H1 (cell line): ENCODE measurements at regions not wholly inside any gene's neighbourhood (a gene's known extent, or its start where the extent isn't known, plus 50 kb on each side); places are given as distances from the start of the nearest gene placed in this dataset.

Source experiments
- CTCF ChIA-PET: fragments of 300-600 bp; sonication (Branson Sonifier 250); formaldehyde crosslinking; loops from one replicate; lab custom pipeline; 2021; ENCODE audit not compliant: partially characterized antibody; lab: Charles Lee
- POLR2A ChIA-PET: fragments of 300-600 bp; sonication (Branson Sonifier 250); formaldehyde crosslinking; loops from one replicate; lab custom pipeline; 2021; ENCODE audit warnings: inconsistent platforms; ENCODE audit not compliant: partially characterized antibody; lab: Charles Lee
- DNase-seq, 2 experiments: peaks; one replicate each; pipeline versions ENCODE4 v3.0.0 to v3.0.0-alpha.2; 2010 to 2022; ENCODE audit warnings: low spot score in 2 of 2, low read depth in 1 of 2, mixed read lengths in 1 of 2
- FAIRE-seq: peaks from 2 replicates; lab custom pipeline; 2011; peaks lifted over from hg19 to GRCh38; lab: Jason Lieb, UNC
- H2AFZ ChIP-seq: 2 replicates; pipeline ENCODE4 v1.8.1; 2012; ENCODE audit warnings: low read length, inconsistent platforms
- H2AK5ac ChIP-seq: 2 replicates; pipeline ENCODE4 v1.6.1; 2013; ENCODE audit warnings: low read depth, low read length
- H2BK120ac ChIP-seq: replicated peaks from 2 replicates; pipeline ENCODE3; 2013; ENCODE audit warnings: low read depth, low read length, inconsistent platforms
- H2BK12ac ChIP-seq: 2 replicates; pipeline ENCODE4 v1.6.1; 2013; ENCODE audit warnings: low read depth, low read length
- H2BK15ac ChIP-seq: 2 replicates; pipeline ENCODE4 v1.6.1; 2013; ENCODE audit warnings: low read length
- H2BK20ac ChIP-seq: 2 replicates; pipeline ENCODE4 v1.6.1; 2013; ENCODE audit warnings: low read length
- H2BK5ac ChIP-seq: 2 replicates; pipeline ENCODE4 v1.6.1; 2013; ENCODE audit warnings: low read depth, low read length
- H3K14ac ChIP-seq: 2 replicates; pipeline ENCODE4 v1.6.1; 2013; ENCODE audit warnings: inconsistent platforms; ENCODE audit not compliant: insufficient read length
- H3K18ac ChIP-seq: 2 replicates; pipeline ENCODE4 v1.6.1; 2013; ENCODE audit warnings: low read length; ENCODE audit errors: extremely low read depth
- H3K23ac ChIP-seq: 2 replicates; pipeline ENCODE4 v1.6.1; 2013; ENCODE audit warnings: inconsistent platforms; ENCODE audit not compliant: insufficient read length
- H3K23me2 ChIP-seq: 2 replicates; pipeline ENCODE4 v1.6.1; 2013; ENCODE audit warnings: low read depth, low read length
- H3K27ac ChIP-seq: 2 replicates; pipeline ENCODE4 v1.6.1; 2011; ENCODE audit warnings: low read depth, low read length, inconsistent platforms
- H3K27me3 ChIP-seq, 4 experiments: replicated peaks in 1 of 4; 1 replicate in 1 of 4; 2 replicates in 3 of 4; pipeline versions ENCODE4 v1.6.1 to v1.8.1; 2011 to 2013; ENCODE audit warnings: low read length in 3 of 4, mild to moderate bottlenecking in 3 of 4, inconsistent platforms in 2 of 4, mixed read lengths in 2 of 4, moderate library complexity in 1 of 4; ENCODE audit not compliant: control insufficient read depth in 3 of 4, insufficient read depth in 3 of 4; ENCODE audit errors: extremely low read depth in 1 of 4
- H3K36me3 ChIP-seq, 4 experiments: 2 replicates each; pipeline versions ENCODE4 v1.6.1 to v1.8.1; 2011 to 2013; ENCODE audit warnings: mild to moderate bottlenecking in 4 of 4, low read length in 3 of 4, moderate library complexity in 2 of 4, control low read depth in 1 of 4, inconsistent platforms in 1 of 4; ENCODE audit not compliant: insufficient read depth in 4 of 4, control insufficient read depth in 2 of 4
- H3K4ac ChIP-seq: replicated peaks from 2 replicates; pipeline ENCODE3; 2013; ENCODE audit warnings: low read length, low read depth, mixed read lengths, inconsistent platforms; ENCODE audit not compliant: insufficient read length
- H3K4me1 ChIP-seq, 4 experiments: replicated peaks in 1 of 4; 1 replicate in 1 of 4; 2 replicates in 3 of 4; pipeline versions ENCODE4 v1.6.1 to v1.8.1; 2011 to 2013; ENCODE audit warnings: low read length in 3 of 4, inconsistent platforms in 2 of 4, mixed read lengths in 1 of 4; ENCODE audit not compliant: insufficient read depth in 4 of 4, control insufficient read depth in 3 of 4
- H3K4me2 ChIP-seq, 2 experiments: 2 replicates each; pipeline versions ENCODE4 v1.6.1 to v1.8.1; 2011 to 2013; ENCODE audit warnings: low read depth in 2 of 2, low read length in 2 of 2, control low read depth in 1 of 2, inconsistent platforms in 1 of 2, mild to moderate bottlenecking in 1 of 2; ENCODE audit not compliant: insufficient read depth in 1 of 2
- H3K4me3 ChIP-seq, 4 experiments: fragments of 200-600, 300-600 bp in 1 of 4; sonication (generic), shearing (Covaris generic), sonication (Bioruptor Twin) in 1 of 4; 2 replicates each; pipeline versions ENCODE4 v1.5.1 to v1.8.1; 2011 to 2016; ENCODE audit warnings: low read length in 4 of 4, low read depth in 3 of 4, control low read depth in 2 of 4, inconsistent platforms in 2 of 4, mild to moderate bottlenecking in 2 of 4, mixed read lengths in 1 of 4, moderate library complexity in 1 of 4; ENCODE audit not compliant: insufficient read depth in 2 of 4; ENCODE audit errors: extremely low read depth in 1 of 4
- H3K56ac ChIP-seq: replicated peaks from 2 replicates; pipeline ENCODE3; 2013; ENCODE audit warnings: low read depth, mild to moderate bottlenecking, mixed read lengths, low read length, inconsistent platforms; ENCODE audit not compliant: insufficient read length
- H3K79me1 ChIP-seq: 2 replicates; pipeline ENCODE4 v1.6.1; 2013; ENCODE audit warnings: low read depth, low read length, control low read depth
- H3K79me2 ChIP-seq, 2 experiments: 2 replicates each; pipeline versions ENCODE4 v1.6.1 to v1.8.1; 2012 to 2013; ENCODE audit warnings: low read length in 2 of 2, mild to moderate bottlenecking in 2 of 2, inconsistent platforms in 1 of 2; ENCODE audit not compliant: insufficient read depth in 2 of 2, control insufficient read depth in 1 of 2
- H3K9ac ChIP-seq, 4 experiments: replicated peaks in 1 of 4; 1 replicate in 1 of 4; 2 replicates in 3 of 4; pipeline versions ENCODE4 v1.6.1 to v1.8.1; 2011 to 2013; ENCODE audit warnings: low read depth in 3 of 4, low read length in 3 of 4, control low read depth in 2 of 4, mild to moderate bottlenecking in 2 of 4, moderate library complexity in 2 of 4, inconsistent platforms in 1 of 4; ENCODE audit errors: extremely low read depth in 1 of 4
- H3K9me3 ChIP-seq, 2 experiments: 2 replicates each; pipeline versions ENCODE4 v1.6.1 to v1.8.1; 2012 to 2013; ENCODE audit warnings: mild to moderate bottlenecking in 2 of 2, moderate library complexity in 2 of 2, control low read depth in 1 of 2, inconsistent platforms in 1 of 2, low read depth in 1 of 2, low read length in 1 of 2, mixed read lengths in 1 of 2; ENCODE audit not compliant: insufficient read depth in 2 of 2
- H4K20me1 ChIP-seq, 2 experiments: replicated peaks in 1 of 2; 2 replicates each; pipeline versions ENCODE3 to v1.8.1; 2011 to 2013; ENCODE audit warnings: inconsistent platforms in 2 of 2, low read length in 2 of 2, mild to moderate bottlenecking in 1 of 2; ENCODE audit not compliant: insufficient read depth in 2 of 2, control insufficient read depth in 1 of 2
- H4K5ac ChIP-seq: 2 replicates; pipeline ENCODE4 v1.6.1; 2013; ENCODE audit warnings: low read length, low read depth, mixed read lengths, inconsistent platforms; ENCODE audit not compliant: insufficient read length
- H4K8ac ChIP-seq: 2 replicates; pipeline ENCODE4 v1.8.0; 2013; ENCODE audit warnings: mild to moderate bottlenecking, moderate library complexity, low read length, inconsistent platforms; ENCODE audit not compliant: insufficient read depth; ENCODE audit errors: extremely low read depth
- H4K91ac ChIP-seq: replicated peaks from 2 replicates; pipeline ENCODE3; 2013; ENCODE audit warnings: low read length, mixed read lengths, inconsistent platforms; ENCODE audit not compliant: insufficient read length
- RAD21 ChIP-seq, 2 experiments: IDR thresholded peaks in 1 of 2; conservative IDR thresholded peaks in 1 of 2; 2 replicates each; pipeline ENCODE4 v1.6.1; 2011; ENCODE audit warnings: low read depth in 2 of 2, low read length in 2 of 2, improper control_type of control experiment in 1 of 2, inconsistent platforms in 1 of 2, mild to moderate bottlenecking in 1 of 2, moderate library complexity in 1 of 2
- WGBS, 2 experiments: shearing (Covaris generic) in 1 of 2; methylation state at CpG; one replicate each; pipeline versions ENCODE4 v1.1.6 to v1.1.7; 2013 to 2015; ENCODE audit warnings: low lambda C conversion rate in 2 of 2, mixed read lengths in 2 of 2, inconsistent platforms in 1 of 2, low coverage in 1 of 2, missing lambda C conversion rate in 1 of 2; ENCODE audit not compliant: insufficient replicate concordance in 2 of 2, insufficient coverage in 1 of 2, insufficient read length in 1 of 2; ENCODE audit errors: extremely low coverage in 1 of 2, missing lambda C conversion rate in 1 of 2; 5-methylcytosine and 5-hydroxymethylcytosine counted together

GRCh38 chr3:83515123-83515522 is 1443.7 kb upstream of the CADM2 start:
- ChIA-PET POLR2A (no interaction called here), CTCF (no interaction called here)
- DNase-seq (no peak), FAIRE-seq (no peak)
- Histone ChIP-seq H4K8ac (no peak overlapping the region), H3K23me2 (no peaks in the 10 kb centered on the region), H2BK20ac (peak overlapping the region; percentile 9; the same call in 1 of the 2 replicates), H3K27me3 (no peaks in the 10 kb centered on the region), H3K36me3 (no peaks in the 10 kb centered on the region), H3K4me2 (peak overlapping the region in 1 of 2 experiments; percentile 40; a peak in 1 of 4 replicates), H2BK5ac (peak overlapping the region; percentile 27; the same call in 1 of the 2 replicates), H3K4ac (no peak overlapping the region), H4K20me1 (no peaks in the 10 kb centered on the region), H3K27ac (no peak overlapping the region; the same call in 1 of the 2 replicates), H3K18ac (peak overlapping the region; percentile 29; the same call in 1 of the 2 replicates), H2AK5ac (no peak overlapping the region; the same call in 1 of the 2 replicates), H3K23ac (no peak overlapping the region), H2BK15ac (no peak overlapping the region), H2BK120ac (peak overlapping the region; percentile 58), H4K91ac (peak overlapping the region; percentile 57), H4K5ac (no peak overlapping the region), H3K14ac (no peak overlapping the region), H2BK12ac (peak overlapping the region; percentile 10; the same call in 1 of the 2 replicates), H3K4me3 (no peak overlapping the region), H2AFZ (peak overlapping the region; percentile 64; the same call in 1 of the 2 replicates), H3K4me1 (peaks cover 0 to 13% (median 7%) of the 10 kb centered on the region in 4 experiments; a peak in 5 of 7 replicates), H3K56ac (no peak overlapping the region), H3K79me2 (no peaks in the 10 kb centered on the region), H3K9me3 (no peaks in the 10 kb centered on the region), H3K79me1 (no peaks in the 10 kb centered on the region), H3K9ac (no peak overlapping the region)
- 92% methylated on average over 18 of the region's 18 CpGs; no CpG with 5 or more reads in 1 of the 2 experiments for WGBS, 2 experiments
- TF ChIP-seq RAD21 (IDR thresholded peaks at IDR 0.05 in 1 of 2, conservative IDR thresholded peaks at IDR 0.05 in 1 of 2; ENCODE audit: low read depth in 2 of 2, low read length in 2 of 2): no peak
